T-helper 2 cell treated with Interferon-gamma antibody and Interleukin-4, amounts not matched to agents 100 ng/mL and 5 ng/mL, for 36 hours (primary cell): ENCODE measurements at regions not wholly inside any gene's neighbourhood (a gene's known extent, or its start where the extent isn't known, plus 50 kb on each side); places are given as distances from the start of the nearest gene placed in this dataset.
"Not testable (repeated sequence)": the region's sequence is repeated elsewhere in the genome, so short reads cannot be mapped to it uniquely, and the experiment has no call there.

Source experiments
- intact Hi-C: fragments of 100-400 bp; cut with micrococcal nuclease; formaldehyde crosslinking; loops from one replicate; pipeline ENCODE4 v1.15.1; 2023

GRCh38 chr5:74500110-74500917, 140.2 kb downstream of the ENC1 start:
- intact Hi-C loops: loop anchor here (10.0 kb wide), 1 partner anchor 144 kb away; the partner anchor contains the start of gene ENC1

- intact Hi-C loops: loop anchor here (10.0 kb wide), 1 partner anchor 145 kb away; the partner anchor contains the start of gene ENC1
Observed at GRCh38 chr5:74499256-74500050, 141.1 kb downstream of the ENC1 start.

- intact Hi-C loops: no loop called here
Observed at GRCh38 chr5:74497706-74498105, 142.8 kb downstream of the ENC1 start.

- intact Hi-C loops: no loop called here
Observed at GRCh38 chr5:74493411-74493810, 147.1 kb downstream of the ENC1 start.

GRCh38 chr5:74492230-74492629, 148.3 kb downstream of the ENC1 start:
- intact Hi-C loops: no loop called here

GRCh38 chr5:74491586-74491985, 148.9 kb downstream of the ENC1 start:
- intact Hi-C loops: no loop called here

GRCh38 chr5:74490814-74491213, 149.7 kb downstream of the ENC1 start:
- intact Hi-C loops: no loop called here

- intact Hi-C loops: no loop called here
Observed at GRCh38 chr5:74482990-74483389, 157.5 kb downstream of the ENC1 start.

GRCh38 chr5:74482523-74482922, 158.0 kb downstream of the ENC1 start:
- intact Hi-C loops: no loop called here

- intact Hi-C loops: not testable (repeated sequence)
Observed at GRCh38 chr5:74481357-74481756, 159.2 kb downstream of the ENC1 start.

- intact Hi-C loops: no loop called here
Observed at GRCh38 chr5:74480201-74480600, 160.3 kb downstream of the ENC1 start.

- intact Hi-C loops: no loop called here
Observed at GRCh38 chr5:74478328-74478727, 162.2 kb downstream of the ENC1 start.

- intact Hi-C loops: no loop called here
Observed at GRCh38 chr5:74477761-74478160, 162.8 kb downstream of the ENC1 start.

- intact Hi-C loops: no loop called here
Observed at GRCh38 chr5:74476819-74477453, 163.6 kb downstream of the ENC1 start.

GRCh38 chr5:74476046-74476818, 164.3 kb downstream of the ENC1 start:
- intact Hi-C loops: no loop called here

- intact Hi-C loops: no loop called here
Observed at GRCh38 chr5:74471875-74472274, 168.7 kb downstream of the ENC1 start.

GRCh38 chr5:74469234-74469994, 171.1 kb downstream of the ENC1 start:
- intact Hi-C loops: no loop called here

GRCh38 chr5:74468421-74468820, 172.1 kb downstream of the ENC1 start:
- intact Hi-C loops: no loop called here

- intact Hi-C loops: no loop called here
Observed at GRCh38 chr5:74465724-74466123, 174.8 kb downstream of the ENC1 start.

GRCh38 chr5:74464512-74465209, 175.9 kb downstream of the ENC1 start:
- intact Hi-C loops: no loop called here
